WERI-Rb-1 (cell line): ENCODE measurements at regions not wholly inside any gene's neighbourhood (a gene's known extent, or its start where the extent isn't known, plus 50 kb on each side); places are given as distances from the start of the nearest gene placed in this dataset.

ENCODE experiments used
- DNase-seq: peaks from one replicate; pipeline ENCODE4 v3.0.0-alpha.2; 2020
- H3K27ac ChIP-seq: fragments of 250-450 bp; sonication (Bioruptor Pico); 2 replicates; pipeline ENCODE4 v1.5.1; 2020; ENCODE audit warnings: mild to moderate bottlenecking, moderate library complexity
- H3K27me3 ChIP-seq: fragments of 250-450 bp; sonication (Bioruptor Pico); 2 replicates; pipeline ENCODE4 v1.5.1; 2021; ENCODE audit warnings: mild to moderate bottlenecking, low read depth, moderate library complexity; ENCODE audit not compliant: insufficient read depth, severe bottlenecking
- H3K36me3 ChIP-seq: fragments of 250-450 bp; sonication (Bioruptor Pico); 2 replicates; pipeline ENCODE4 v1.5.1; 2020; ENCODE audit warnings: mild to moderate bottlenecking, moderate library complexity
- H3K4me3 ChIP-seq: 2 replicates; pipeline ENCODE4 v1.5.1; 2011; ENCODE audit warnings: low read depth, mild to moderate bottlenecking, control low read depth, low read length
- H3K9me3 ChIP-seq: fragments of 250-450 bp; sonication (Bioruptor Pico); 2 replicates; pipeline ENCODE4 v1.5.1; 2021; ENCODE audit warnings: mild to moderate bottlenecking, moderate library complexity; ENCODE audit not compliant: severe bottlenecking
- CTCF ChIP-seq: IDR thresholded peaks from 2 replicates; pipeline ENCODE4 v1.5.1; 2011; ENCODE audit warnings: low read depth, mild to moderate bottlenecking, control low read depth, inconsistent platforms, low read length

- H3K27ac ChIP-seq, result no peak overlapping the region
- TF ChIP-seq CTCF, result no peak
- no peak for DNase-seq
- no peaks in the 10 kb centered on the region for H3K36me3 ChIP-seq
- no peak overlapping the region for H3K4me3 ChIP-seq
- H3K27me3 ChIP-seq, result no peaks in the 10 kb centered on the region
- H3K9me3 ChIP-seq, result no peaks in the 10 kb centered on the region
Measured at GRCh38 chr4:20614816-20615215, 85.4 kb upstream of the PACRGL start.

GRCh38 chr4:20615486-20616260, 84.6 kb upstream of the PACRGL start:
- H3K27me3 ChIP-seq, result no peaks in the 10 kb centered on the region
- no peaks in the 10 kb centered on the region for H3K9me3 ChIP-seq
- no peak overlapping the region for H3K27ac ChIP-seq
- no peaks in the 10 kb centered on the region for H3K36me3 ChIP-seq
- no peak for DNase-seq
- TF ChIP-seq CTCF, result no peak
- H3K4me3 ChIP-seq, result no peak overlapping the region

- H3K36me3 ChIP-seq, result no peaks in the 10 kb centered on the region; the same call in 1 of the 2 replicates
Measured at GRCh38 chr4:20616313-20616712, 83.9 kb upstream of the PACRGL start.

GRCh38 chr4:20616848-20617247, 83.4 kb upstream of the PACRGL start:
- H3K36me3 ChIP-seq, result no peaks in the 10 kb centered on the region; the same call in 1 of the 2 replicates
- no peak for TF ChIP-seq CTCF
- no peaks in the 10 kb centered on the region for H3K9me3 ChIP-seq
- DNase-seq, result no peak
- H3K4me3 ChIP-seq, result no peak overlapping the region
- H3K27ac ChIP-seq, result no peak overlapping the region
- no peaks in the 10 kb centered on the region for H3K27me3 ChIP-seq

More at GRCh38 chr4:20616313-20616712, 83.9 kb upstream of the PACRGL start:
- H3K27ac ChIP-seq, result no peak overlapping the region
- H3K9me3 ChIP-seq, result no peaks in the 10 kb centered on the region
- no peak for DNase-seq
- no peaks in the 10 kb centered on the region for H3K27me3 ChIP-seq
- no peak overlapping the region for H3K4me3 ChIP-seq
- no peak for TF ChIP-seq CTCF

GRCh38 chr4:20617678-20618396, 82.4 kb upstream of the PACRGL start:
- H3K4me3 ChIP-seq, result no peak overlapping the region
- no peaks in the 10 kb centered on the region for H3K9me3 ChIP-seq
- no peak for DNase-seq
- H3K36me3 ChIP-seq, result no peaks in the 10 kb centered on the region; the same call in 1 of the 2 replicates
- H3K27ac ChIP-seq, result no peak overlapping the region
- no peak for TF ChIP-seq CTCF
- no peaks in the 10 kb centered on the region for H3K27me3 ChIP-seq
